Subcutaneous abdominal adipose tissue (tissue), 5 donors: ENCODE measurements at regions not wholly inside any gene's neighbourhood (a gene's known extent, or its start where the extent isn't known, plus 50 kb on each side); places are given as distances from the start of the nearest gene placed in this dataset.

Experiments
- H3K27ac ChIP-seq: one replicate; pipeline ENCODE4 v1.7.0; 2013; ENCODE audit warnings: low read depth, mild to moderate bottlenecking, inconsistent platforms, low read length, moderate library complexity
- H3K27me3 ChIP-seq, 5 donors: one replicate each; pipeline ENCODE4 v1.7.0; 2013; ENCODE audit warnings: low read length in 5 of 5, inconsistent platforms in 1 of 5; ENCODE audit not compliant: control insufficient read depth in 5 of 5, insufficient read depth in 4 of 5
- H3K36me3 ChIP-seq, 5 donors: one replicate each; pipeline ENCODE4 v1.7.0; 2013; ENCODE audit warnings: low read length in 5 of 5; ENCODE audit not compliant: control insufficient read depth in 5 of 5, insufficient read depth in 5 of 5
- H3K4me1 ChIP-seq, 5 donors: one replicate each; pipeline ENCODE4 v1.7.0; 2013; ENCODE audit warnings: low read length in 5 of 5, mild to moderate bottlenecking in 3 of 5, moderate library complexity in 1 of 5; ENCODE audit not compliant: control insufficient read depth in 5 of 5, insufficient read depth in 5 of 5
- H3K4me3 ChIP-seq, 5 donors: one replicate each; pipeline ENCODE4 v1.7.0; 2013; ENCODE audit warnings: low read length in 5 of 5, low read depth in 1 of 5
- H3K9ac ChIP-seq, 5 donors: one replicate each; pipeline ENCODE4 v1.7.0; 2013; ENCODE audit warnings: low read length in 5 of 5, mild to moderate bottlenecking in 4 of 5, moderate library complexity in 3 of 5
- H3K9me3 ChIP-seq, 5 donors: one replicate each; pipeline ENCODE4 v1.7.0; 2013; ENCODE audit warnings: low read length in 5 of 5; ENCODE audit not compliant: control insufficient read depth in 5 of 5
- donor health status: healthy.
- donor health status: healthy.
- donor health status: healthy.
- donor health status: healthy.
- donor health status: healthy.

DNA sequence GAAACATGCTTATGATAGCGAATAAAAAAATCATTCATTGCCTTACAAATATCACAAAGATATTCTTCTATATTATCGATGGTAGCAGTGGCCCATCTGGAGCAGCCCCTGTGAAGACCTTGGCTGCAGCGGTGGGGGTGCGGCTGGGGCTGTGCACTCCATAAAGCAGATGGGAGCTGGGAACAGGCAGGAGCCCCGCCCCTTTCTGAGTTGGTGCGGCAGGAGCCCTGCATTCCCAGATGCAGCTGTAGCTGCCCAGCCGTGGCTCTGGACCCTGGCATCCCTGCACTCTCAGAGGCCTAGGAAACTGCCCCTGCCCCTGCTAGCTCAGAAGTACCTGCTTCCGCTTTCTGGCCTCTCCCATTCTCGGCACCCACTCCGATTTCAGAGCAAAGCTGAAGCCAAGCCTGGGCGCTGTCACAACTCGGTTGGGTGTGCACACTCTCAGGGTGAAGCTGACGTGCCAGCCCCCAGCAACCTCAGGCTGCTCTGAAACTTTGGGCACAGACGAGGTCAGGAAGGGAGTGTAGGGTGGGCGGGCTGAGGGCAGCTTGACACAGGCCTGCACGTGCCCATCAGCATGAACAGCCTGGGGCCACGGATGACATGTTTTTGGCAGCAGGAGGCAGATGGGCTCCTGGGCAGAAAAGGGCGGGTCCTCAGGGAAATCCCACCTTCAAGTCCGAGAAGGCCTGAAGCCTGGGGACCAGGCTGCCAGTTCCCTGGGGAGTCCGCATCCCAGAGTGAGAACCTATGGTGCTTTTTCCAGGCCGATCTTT, 1440.8 kb upstream of the ACO1 start:
- H3K4me3 ChIP-seq = no peak overlapping the region
- peaks cover 0 to 3% (median 0%) of the 10 kb centered on the region in 5 donors for H3K9me3 ChIP-seq
- no peak overlapping the region for H3K9ac ChIP-seq
- no peaks in the 10 kb centered on the region for H3K36me3 ChIP-seq
- no peak overlapping the region for H3K27ac ChIP-seq
- H3K27me3 ChIP-seq = no peaks in the 10 kb centered on the region
- no peaks in the 10 kb centered on the region for H3K4me1 ChIP-seq

DNA sequence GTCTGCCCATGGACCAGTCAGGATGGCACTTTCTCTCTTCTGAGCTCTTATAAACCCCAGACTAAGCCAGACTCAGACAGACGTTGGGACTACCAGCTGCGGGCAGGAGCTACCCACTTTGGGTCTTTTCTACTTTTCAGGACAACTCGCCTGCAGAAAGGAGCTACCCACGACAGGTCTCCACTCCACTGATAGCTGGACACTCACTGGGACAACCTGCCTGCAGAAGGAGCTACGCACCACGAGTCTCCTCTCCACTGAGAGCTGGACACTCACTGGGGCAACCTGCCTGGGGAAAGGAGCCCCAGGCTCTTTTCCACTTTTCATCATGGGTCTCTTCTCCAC, 1440.2 kb upstream of the ACO1 start:
- H3K9ac ChIP-seq = no peak overlapping the region
- no peak overlapping the region for H3K27ac ChIP-seq
- H3K4me3 ChIP-seq = no peak overlapping the region
- H3K9me3 ChIP-seq = peaks cover 0 to 3% (median 0%) of the 10 kb centered on the region in 5 donors
- no peaks in the 10 kb centered on the region for H3K36me3 ChIP-seq
- H3K4me1 ChIP-seq = no peaks in the 10 kb centered on the region
- no peaks in the 10 kb centered on the region for H3K27me3 ChIP-seq

GRCh38 chr9:30944741-30945280, 1439.6 kb upstream of the ACO1 start:
- Histone ChIP-seq H3K27ac (no peak overlapping the region), H3K9me3 (peaks cover 0 to 3% (median 0%) of the 10 kb centered on the region in 5 donors), H3K36me3 (no peaks in the 10 kb centered on the region), H3K4me3 (no peak overlapping the region), H3K9ac (no peak overlapping the region), H3K27me3 (no peaks in the 10 kb centered on the region), H3K4me1 (no peaks in the 10 kb centered on the region)

DNA sequence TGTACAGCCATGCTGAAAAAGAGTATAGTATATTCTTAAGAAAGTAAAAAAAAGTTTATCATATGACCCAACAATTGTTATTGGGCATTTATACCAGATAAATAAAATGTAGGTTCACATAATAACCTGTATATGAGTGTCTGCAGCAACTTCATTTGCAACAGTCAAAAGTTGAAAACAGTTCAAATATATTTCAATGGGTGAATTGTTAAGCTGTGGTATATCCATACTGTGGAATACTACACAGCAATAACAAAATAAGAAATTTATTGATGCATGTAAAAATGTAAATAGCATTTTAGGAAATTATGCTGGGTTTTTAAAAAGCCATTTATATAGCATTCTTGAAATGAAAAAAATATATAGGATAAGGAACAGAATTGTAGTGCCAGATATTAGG, 1420.1 kb upstream of the ACO1 start:
- Histone ChIP-seq H3K9me3 (peaks cover 0 to 4% (median 0%) of the 10 kb centered on the region in 5 donors), H3K4me1 (no peaks in the 10 kb centered on the region), H3K27ac (no peak overlapping the region), H3K36me3 (no peaks in the 10 kb centered on the region), H3K27me3 (no peaks in the 10 kb centered on the region), H3K4me3 (no peak overlapping the region), H3K9ac (no peak overlapping the region)

DNA sequence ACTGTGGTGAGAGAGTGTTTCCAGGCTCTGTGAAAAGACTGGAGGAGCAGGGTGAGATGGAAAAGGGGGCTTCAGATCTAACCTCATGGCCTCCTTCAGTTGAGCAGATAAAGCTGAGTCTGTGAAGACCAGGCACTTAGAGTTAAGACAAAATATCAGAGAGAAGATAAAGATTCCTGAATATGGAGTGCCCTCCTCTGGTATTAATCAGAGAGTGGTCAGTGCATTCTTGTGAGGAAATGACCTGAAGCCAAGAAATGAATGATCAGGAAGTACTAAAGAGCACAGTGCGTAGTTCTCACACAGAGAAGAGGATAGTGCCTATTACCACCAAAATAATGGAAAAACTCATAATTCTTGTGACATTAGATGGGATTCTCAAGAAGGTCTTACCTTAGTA, 1417.0 kb upstream of the ACO1 start:
- Histone ChIP-seq H3K27ac (no peak overlapping the region), H3K36me3 (no peaks in the 10 kb centered on the region), H3K4me3 (no peak overlapping the region), H3K4me1 (no peaks in the 10 kb centered on the region), H3K27me3 (no peaks in the 10 kb centered on the region), H3K9me3 (peaks cover 0 to 4% (median 0%) of the 10 kb centered on the region in 5 donors), H3K9ac (no peak overlapping the region)

GRCh38 chr9:30970186-30970585, 1414.3 kb upstream of the ACO1 start:
- H3K4me3 ChIP-seq = no peak overlapping the region
- H3K9me3 ChIP-seq = no peaks in the 10 kb centered on the region
- H3K9ac ChIP-seq = no peak overlapping the region
- H3K27ac ChIP-seq = no peak overlapping the region
- no peaks in the 10 kb centered on the region for H3K27me3 ChIP-seq
- no peaks in the 10 kb centered on the region for H3K36me3 ChIP-seq
- H3K4me1 ChIP-seq = peaks cover 0 to 7% (median 0%) of the 10 kb centered on the region in 5 donors

DNA sequence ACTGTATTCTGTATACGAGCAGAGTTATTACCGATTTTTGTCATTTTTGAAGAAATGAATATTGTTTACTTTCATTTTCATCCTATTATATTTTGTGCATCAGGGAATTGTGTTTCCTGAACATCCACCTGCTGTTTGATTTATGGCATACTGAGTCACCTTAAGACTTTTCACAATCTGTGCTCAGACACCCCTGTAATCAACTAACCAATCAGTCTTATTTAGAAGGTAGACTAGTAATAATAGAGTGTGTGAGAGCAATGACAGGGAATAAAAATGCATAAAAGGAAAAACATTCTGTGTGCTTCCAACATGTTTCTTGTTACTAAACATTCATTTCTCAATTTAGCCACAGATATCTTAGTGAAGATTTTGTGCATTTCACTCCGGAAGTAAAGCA, 1413.6 kb upstream of the ACO1 start:
- no peak overlapping the region for H3K27ac ChIP-seq
- no peaks in the 10 kb centered on the region for H3K9me3 ChIP-seq
- peaks cover 0 to 7% (median 0%) of the 10 kb centered on the region in 5 donors for H3K4me1 ChIP-seq
- no peaks in the 10 kb centered on the region for H3K36me3 ChIP-seq
- no peak overlapping the region for H3K9ac ChIP-seq
- H3K27me3 ChIP-seq = no peaks in the 10 kb centered on the region
- no peak overlapping the region for H3K4me3 ChIP-seq

- H3K27me3 ChIP-seq = no peaks in the 10 kb centered on the region
- H3K4me1 ChIP-seq = peaks cover 0 to 7% (median 0%) of the 10 kb centered on the region in 5 donors
- H3K36me3 ChIP-seq = no peaks in the 10 kb centered on the region
- no peak overlapping the region for H3K27ac ChIP-seq
- H3K4me3 ChIP-seq = no peak overlapping the region
- no peaks in the 10 kb centered on the region for H3K9me3 ChIP-seq
- H3K9ac ChIP-seq = no peak overlapping the region
Observed at GRCh38 chr9:30972654-30973053, 1411.8 kb upstream of the ACO1 start.

DNA sequence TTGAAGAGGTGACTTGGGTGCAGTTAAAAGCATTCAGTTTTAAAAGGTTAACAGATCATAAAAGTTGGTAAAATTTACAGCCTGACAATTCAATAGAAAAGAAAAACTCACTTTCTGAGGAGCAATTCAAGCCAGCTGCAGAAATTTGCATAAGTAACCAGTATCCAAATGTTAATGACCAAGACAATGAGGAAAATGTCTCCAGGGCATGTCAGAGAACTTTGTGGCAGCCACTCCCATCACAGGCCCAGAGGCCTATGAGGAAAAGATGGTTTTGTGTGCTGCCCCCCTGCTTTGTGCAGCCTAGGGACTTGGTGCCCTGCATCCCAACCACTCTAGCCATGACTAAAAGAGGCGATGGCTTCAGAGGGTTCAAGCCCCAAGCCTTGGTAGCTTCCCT, 1406.5 kb upstream of the ACO1 start:
- H3K4me3 ChIP-seq = no peak overlapping the region
- H3K4me1 ChIP-seq = peaks cover 0 to 7% (median 0%) of the 10 kb centered on the region in 5 donors
- no peaks in the 10 kb centered on the region for H3K27me3 ChIP-seq
- H3K9ac ChIP-seq = no peak overlapping the region
- no peaks in the 10 kb centered on the region for H3K36me3 ChIP-seq
- H3K27ac ChIP-seq = no peak overlapping the region
- H3K9me3 ChIP-seq = no peaks in the 10 kb centered on the region

GRCh38 chr9:30982301-30982700, 1402.1 kb upstream of the ACO1 start:
- no peak overlapping the region for H3K4me3 ChIP-seq
- H3K9ac ChIP-seq = no peak overlapping the region
- H3K27ac ChIP-seq = no peak overlapping the region
- H3K27me3 ChIP-seq = no peaks in the 10 kb centered on the region
- H3K9me3 ChIP-seq = peaks cover 0 to 5% (median 0%) of the 10 kb centered on the region in 5 donors
- H3K4me1 ChIP-seq = no peaks in the 10 kb centered on the region
- no peaks in the 10 kb centered on the region for H3K36me3 ChIP-seq
